ENCODE measurements at regions not wholly inside any gene's neighbourhood (a gene's known extent, or its start where the extent isn't known, plus 50 kb on each side); places are given as distances from the start of the nearest gene placed in this dataset.
A peak's percentile ranks its signal among the peaks of the same experiment; 100 is the strongest.

DNA sequence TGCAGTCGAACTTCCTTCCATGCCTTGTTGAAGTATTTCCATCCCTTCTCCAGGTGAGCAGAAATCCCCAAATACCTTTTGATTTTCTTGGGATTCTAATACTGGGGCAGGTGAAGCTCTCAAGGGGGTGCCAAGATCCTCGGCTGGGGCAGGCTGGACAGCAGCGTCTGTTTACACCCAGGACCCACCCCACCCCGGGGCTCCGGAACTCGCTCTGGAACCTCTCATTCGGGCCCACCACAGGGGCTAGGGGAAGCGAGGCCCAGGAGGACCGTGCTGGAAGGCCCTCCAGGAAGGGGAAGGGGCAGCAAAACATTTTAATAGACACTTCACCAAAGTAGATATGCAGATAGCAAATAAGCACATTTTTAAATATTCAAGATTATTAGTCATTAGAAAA is 161.9 kb upstream of the GORAB start:
- ATAC-seq (no peak), DNase-seq (ENCODE audit: low spot score) (no peak)
- H3K4me3 Mint-ChIP-seq, result no peak overlapping the region
- H3K36me3 ChIP-seq (ENCODE audit: insufficient read depth), result no peaks in the 10 kb centered on the region
- peaks cover 2% of the 10 kb centered on the region; the same call in 1 of the 2 replicates for H3K4me1 ChIP-seq (ENCODE audit: insufficient read depth)
- peaks cover 6% of the 10 kb centered on the region for H3K27me3 Mint-ChIP-seq (ENCODE audit: insufficient read depth, low read depth, poor library complexity)
- H3K9me3 Mint-ChIP-seq, result no peaks in the 10 kb centered on the region
- no peak overlapping the region for H3K27ac Mint-ChIP-seq
- peaks cover 11% of the 10 kb centered on the region; the same call in 1 of the 2 replicates for H3K9me2 ChIP-seq (ENCODE audit: insufficient read depth)
- no peaks in the 10 kb centered on the region for H3K27me3 ChIP-seq (ENCODE audit: insufficient read depth)
- H3K4me2 ChIP-seq, result no peak overlapping the region
- H3K36me3 Mint-ChIP-seq (ENCODE audit: low read depth), result no peaks in the 10 kb centered on the region
- H3K4me1 Mint-ChIP-seq, result no peaks in the 10 kb centered on the region; the same call in 2 of the 3 replicates
- H3K27ac ChIP-seq (ENCODE audit: low read depth), result no peak overlapping the region
- no peak overlapping the region for H2AFZ ChIP-seq
- TF ChIP-seq NANOG (IDR thresholded peaks at IDR 0.05; ENCODE audit: borderline replicate concordance) (no peak), ZNF114 (CRISPR knock-in tag; IDR thresholded peaks at IDR 0.05) (no peak), JUNB (IDR thresholded peaks at IDR 0.05; ENCODE audit: unreplicated experiment) (no peak)
- no peaks in the 10 kb centered on the region for H3K79me2 ChIP-seq (replicated peaks; ENCODE audit: insufficient read depth)
- no peaks in the 10 kb centered on the region for H4K20me1 ChIP-seq (replicated peaks; ENCODE audit: insufficient read depth)
- no peaks in the 10 kb centered on the region for H3F3A ChIP-seq (replicated peaks; ENCODE audit: low read depth)
- no peak overlapping the region for H3K4me3 ChIP-seq

- no peaks in the 10 kb centered on the region for H3K36me3 ChIP-seq (ENCODE audit: insufficient read depth)
- ATAC-seq (peak; percentile 41; the same call in 2 of the 3 replicates), DNase-seq (ENCODE audit: low spot score) (peak; percentile 21)
- H3K27ac ChIP-seq (ENCODE audit: low read depth), result no peak overlapping the region
- Mint-ChIP-seq H3K36me3 (ENCODE audit: low read depth) (no peaks in the 10 kb centered on the region), H3K27me3 (ENCODE audit: insufficient read depth, low read depth, poor library complexity) (no peaks in the 10 kb centered on the region), H3K4me1 (peaks cover 8% of the 10 kb centered on the region), H3K4me3 (no peak overlapping the region), H3K27ac (no peak overlapping the region), H3K9me3 (no peaks in the 10 kb centered on the region)
- H2AFZ ChIP-seq, result peak overlapping the region; percentile 69
- H3K4me1 ChIP-seq (ENCODE audit: insufficient read depth), result peaks cover 14% of the 10 kb centered on the region
- H3K4me3 ChIP-seq, result no peak overlapping the region
- peak overlapping the region; percentile 54 for H3K4me2 ChIP-seq
- no peaks in the 10 kb centered on the region for H4K20me1 ChIP-seq (replicated peaks; ENCODE audit: insufficient read depth)
- no peaks in the 10 kb centered on the region for H3K27me3 ChIP-seq (ENCODE audit: insufficient read depth)
- H3K79me2 ChIP-seq (replicated peaks; ENCODE audit: insufficient read depth), result no peaks in the 10 kb centered on the region
- H3K9me2 ChIP-seq (ENCODE audit: insufficient read depth), result 0 out of 2 replicates have a peak, but pooled peaks cover 7% of the 10 kb centered on the region
- no peaks in the 10 kb centered on the region for H3F3A ChIP-seq (replicated peaks; ENCODE audit: low read depth)
- TF ChIP-seq, protein P1, sequence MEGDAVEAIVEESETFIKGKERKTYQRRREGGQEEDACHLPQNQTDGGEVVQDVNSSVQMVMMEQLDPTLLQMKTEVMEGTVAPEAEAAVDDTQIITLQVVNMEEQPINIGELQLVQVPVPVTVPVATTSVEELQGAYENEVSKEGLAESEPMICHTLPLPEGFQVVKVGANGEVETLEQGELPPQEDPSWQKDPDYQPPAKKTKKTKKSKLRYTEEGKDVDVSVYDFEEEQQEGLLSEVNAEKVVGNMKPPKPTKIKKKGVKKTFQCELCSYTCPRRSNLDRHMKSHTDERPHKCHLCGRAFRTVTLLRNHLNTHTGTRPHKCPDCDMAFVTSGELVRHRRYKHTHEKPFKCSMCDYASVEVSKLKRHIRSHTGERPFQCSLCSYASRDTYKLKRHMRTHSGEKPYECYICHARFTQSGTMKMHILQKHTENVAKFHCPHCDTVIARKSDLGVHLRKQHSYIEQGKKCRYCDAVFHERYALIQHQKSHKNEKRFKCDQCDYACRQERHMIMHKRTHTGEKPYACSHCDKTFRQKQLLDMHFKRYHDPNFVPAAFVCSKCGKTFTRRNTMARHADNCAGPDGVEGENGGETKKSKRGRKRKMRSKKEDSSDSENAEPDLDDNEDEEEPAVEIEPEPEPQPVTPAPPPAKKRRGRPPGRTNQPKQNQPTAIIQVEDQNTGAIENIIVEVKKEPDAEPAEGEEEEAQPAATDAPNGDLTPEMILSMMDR (conservative IDR thresholded peaks at IDR 0.05; ENCODE audit: low read depth in 2 of 2), result no peak
- TF ChIP-seq EZH2 (IDR thresholded peaks at IDR 0.05; ENCODE audit: low read depth, unreplicated experiment), result no peak
- no peak for TF ChIP-seq JUNB (IDR thresholded peaks at IDR 0.05; ENCODE audit: unreplicated experiment)
- TF ChIP-seq POLR2AphosphoS5 (IDR thresholded peaks at IDR 0.05; ENCODE audit: low read depth), result no peak
- TF ChIP-seq, protein P2, sequence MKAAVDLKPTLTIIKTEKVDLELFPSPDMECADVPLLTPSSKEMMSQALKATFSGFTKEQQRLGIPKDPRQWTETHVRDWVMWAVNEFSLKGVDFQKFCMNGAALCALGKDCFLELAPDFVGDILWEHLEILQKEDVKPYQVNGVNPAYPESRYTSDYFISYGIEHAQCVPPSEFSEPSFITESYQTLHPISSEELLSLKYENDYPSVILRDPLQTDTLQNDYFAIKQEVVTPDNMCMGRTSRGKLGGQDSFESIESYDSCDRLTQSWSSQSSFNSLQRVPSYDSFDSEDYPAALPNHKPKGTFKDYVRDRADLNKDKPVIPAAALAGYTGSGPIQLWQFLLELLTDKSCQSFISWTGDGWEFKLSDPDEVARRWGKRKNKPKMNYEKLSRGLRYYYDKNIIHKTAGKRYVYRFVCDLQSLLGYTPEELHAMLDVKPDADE (IDR thresholded peaks at IDR 0.05), result no peak
- no peak for TF ChIP-seq CREB1 (CRISPR knock-in tag; IDR thresholded peaks at IDR 0.05; ENCODE audit: low read depth)
- no peak for TF ChIP-seq EZH2phosphoT487 (IDR thresholded peaks at IDR 0.05; ENCODE audit: unreplicated experiment)
- no peak for TF ChIP-seq STAT1 (IDR thresholded peaks at IDR 0.05; ENCODE audit: unreplicated experiment)
- TF ChIP-seq, protein P3, sequence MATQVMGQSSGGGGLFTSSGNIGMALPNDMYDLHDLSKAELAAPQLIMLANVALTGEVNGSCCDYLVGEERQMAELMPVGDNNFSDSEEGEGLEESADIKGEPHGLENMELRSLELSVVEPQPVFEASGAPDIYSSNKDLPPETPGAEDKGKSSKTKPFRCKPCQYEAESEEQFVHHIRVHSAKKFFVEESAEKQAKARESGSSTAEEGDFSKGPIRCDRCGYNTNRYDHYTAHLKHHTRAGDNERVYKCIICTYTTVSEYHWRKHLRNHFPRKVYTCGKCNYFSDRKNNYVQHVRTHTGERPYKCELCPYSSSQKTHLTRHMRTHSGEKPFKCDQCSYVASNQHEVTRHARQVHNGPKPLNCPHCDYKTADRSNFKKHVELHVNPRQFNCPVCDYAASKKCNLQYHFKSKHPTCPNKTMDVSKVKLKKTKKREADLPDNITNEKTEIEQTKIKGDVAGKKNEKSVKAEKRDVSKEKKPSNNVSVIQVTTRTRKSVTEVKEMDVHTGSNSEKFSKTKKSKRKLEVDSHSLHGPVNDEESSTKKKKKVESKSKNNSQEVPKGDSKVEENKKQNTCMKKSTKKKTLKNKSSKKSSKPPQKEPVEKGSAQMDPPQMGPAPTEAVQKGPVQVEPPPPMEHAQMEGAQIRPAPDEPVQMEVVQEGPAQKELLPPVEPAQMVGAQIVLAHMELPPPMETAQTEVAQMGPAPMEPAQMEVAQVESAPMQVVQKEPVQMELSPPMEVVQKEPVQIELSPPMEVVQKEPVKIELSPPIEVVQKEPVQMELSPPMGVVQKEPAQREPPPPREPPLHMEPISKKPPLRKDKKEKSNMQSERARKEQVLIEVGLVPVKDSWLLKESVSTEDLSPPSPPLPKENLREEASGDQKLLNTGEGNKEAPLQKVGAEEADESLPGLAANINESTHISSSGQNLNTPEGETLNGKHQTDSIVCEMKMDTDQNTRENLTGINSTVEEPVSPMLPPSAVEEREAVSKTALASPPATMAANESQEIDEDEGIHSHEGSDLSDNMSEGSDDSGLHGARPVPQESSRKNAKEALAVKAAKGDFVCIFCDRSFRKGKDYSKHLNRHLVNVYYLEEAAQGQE (IDR thresholded peaks at IDR 0.05; ENCODE audit: unreplicated experiment), result no peak
Observed at GRCh38 chr1:170375082-170375723, 156.8 kb upstream of the GORAB start.
